MM.1S (cell line): ENCODE measurements at regions not wholly inside any gene's neighbourhood (a gene's known extent, or its start where the extent isn't known, plus 50 kb on each side); places are given as distances from the start of the nearest gene placed in this dataset.

Experiments used
- DNase-seq: peaks from one replicate; pipeline ENCODE4 v3.0.0-alpha.2; 2015
- H2AFZ ChIP-seq: fragments of 300-600 bp; sonication (generic); 2 replicates; pipeline ENCODE4 v1.6.0; 2016; ENCODE audit warnings: antibody characterized with exemption, low read length
- H3F3A ChIP-seq: fragments of 300-600 bp; sonication (generic); 2 replicates; pipeline ENCODE4 v1.6.1; 2016; ENCODE audit warnings: mild to moderate bottlenecking, antibody characterized with exemption, low read length, moderate library complexity, mixed read lengths; ENCODE audit not compliant: insufficient read depth
- H3K27ac ChIP-seq: fragments of 300-600 bp; sonication (generic); 2 replicates; pipeline ENCODE4 v1.5.1; 2016; ENCODE audit warnings: mild to moderate bottlenecking, low read length
- H3K27me3 ChIP-seq: fragments of 300-600 bp; sonication (generic); replicated peaks from 2 replicates; pipeline ENCODE4 v1.6.0; 2016; ENCODE audit warnings: low read length; ENCODE audit not compliant: insufficient read depth
- H3K36me3 ChIP-seq: fragments of 300-600 bp; sonication (generic); replicated peaks from 2 replicates; pipeline ENCODE4 v1.6.1; 2016; ENCODE audit warnings: mild to moderate bottlenecking, low read length, mixed read lengths; ENCODE audit not compliant: insufficient read depth
- H3K4me1 ChIP-seq: fragments of 300-600 bp; sonication (generic); 2 replicates; pipeline ENCODE4 v1.6.1; 2016; ENCODE audit warnings: low read length, mixed read lengths
- H3K4me2 ChIP-seq: fragments of 300-600 bp; sonication (generic); 2 replicates; pipeline ENCODE4 v1.6.0; 2016; ENCODE audit warnings: low read depth, low read length
- H3K4me3 ChIP-seq: fragments of 300-600 bp; sonication (generic); 2 replicates; pipeline ENCODE4 v1.5.1; 2016; ENCODE audit warnings: low read length, mixed read lengths
- H3K79me2 ChIP-seq: fragments of 300-600 bp; sonication (generic); 2 replicates; pipeline ENCODE4 v1.6.1; 2016; ENCODE audit warnings: mixed run types, low read length, mixed read lengths
- H3K9ac ChIP-seq: fragments of 300-600 bp; sonication (generic); 2 replicates; pipeline ENCODE4 v1.6.1; 2016; ENCODE audit warnings: low read length, mixed read lengths
- H3K9me2 ChIP-seq: fragments of 300-600 bp; sonication (generic); replicated peaks from 2 replicates; pipeline ENCODE4 v1.6.1; 2016; ENCODE audit warnings: mild to moderate bottlenecking, low read length, mixed read lengths; ENCODE audit not compliant: insufficient read depth
- H3K9me3 ChIP-seq: fragments of 300-600 bp; sonication (generic); replicated peaks from 2 replicates; pipeline ENCODE4 v1.6.1; 2016; ENCODE audit warnings: mild to moderate bottlenecking, low read length, mixed read lengths; ENCODE audit not compliant: insufficient read depth
- H4K20me1 ChIP-seq: fragments of 300-600 bp; sonication (generic); 2 replicates; pipeline ENCODE4 v1.6.1; 2016; ENCODE audit warnings: mild to moderate bottlenecking, low read length, moderate library complexity, mixed read lengths; ENCODE audit not compliant: insufficient read depth
- CTCF ChIP-seq: fragments of 300-600 bp; sonication (generic); IDR thresholded peaks from 2 replicates; pipeline ENCODE4 v1.5.1; 2016; ENCODE audit warnings: antibody characterized with exemption, low read length, mixed read lengths
- EZH2 ChIP-seq: fragments of 300-600 bp; sonication (generic); optimal IDR thresholded peaks from 2 replicates; pipeline ENCODE3; 2017; ENCODE audit warnings: low read depth, mild to moderate bottlenecking, antibody characterized with exemption, low read length, mixed read lengths
- EZH2phosphoT487 ChIP-seq: fragments of 300-600 bp; sonication (generic); IDR thresholded peaks from 2 replicates; pipeline ENCODE4 v1.6.1; 2018; ENCODE audit warnings: antibody characterized with exemption, low read length

DNA sequence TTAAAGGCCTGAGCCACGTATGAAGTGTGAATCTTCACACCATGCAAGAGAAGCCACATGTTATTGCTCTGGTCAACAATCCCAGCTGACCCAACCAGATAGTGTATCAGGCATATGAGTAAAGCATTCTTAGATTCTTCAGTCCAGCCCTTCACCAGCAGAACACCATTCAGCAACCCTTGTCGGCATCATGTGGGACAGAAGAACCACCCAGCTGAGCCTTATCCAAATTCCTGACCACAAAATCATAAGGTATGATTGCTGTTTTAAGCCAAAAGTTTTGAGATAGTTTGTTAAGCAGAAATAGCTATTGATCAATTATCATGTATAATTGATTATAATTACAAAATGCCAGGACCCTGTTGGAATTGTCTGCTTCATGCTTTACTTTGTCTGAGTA, 664.9 kb downstream of the VRK1 start:
- H3K9ac ChIP-seq, result no peak overlapping the region
- no peak overlapping the region for H3K27ac ChIP-seq
- H2AFZ ChIP-seq, result no peak overlapping the region
- no peak overlapping the region for H3K4me2 ChIP-seq
- no peak overlapping the region for H3K4me3 ChIP-seq
- no peaks in the 10 kb centered on the region for H3F3A ChIP-seq
- H4K20me1 ChIP-seq, result no peaks in the 10 kb centered on the region
- H3K9me2 ChIP-seq, result no peaks in the 10 kb centered on the region
- H3K27me3 ChIP-seq, result no peaks in the 10 kb centered on the region
- no peaks in the 10 kb centered on the region for H3K79me2 ChIP-seq
- H3K9me3 ChIP-seq, result no peaks in the 10 kb centered on the region
- H3K4me1 ChIP-seq, result no peaks in the 10 kb centered on the region
- TF ChIP-seq EZH2 (no peak), EZH2phosphoT487 (no peak), CTCF (no peak)
- no peaks in the 10 kb centered on the region for H3K36me3 ChIP-seq
- no peak for DNase-seq

GRCh38 chr14:97468220-97468619, 671.0 kb downstream of the VRK1 start:
- Histone ChIP-seq H4K20me1 (no peaks in the 10 kb centered on the region), H3K79me2 (no peaks in the 10 kb centered on the region), H3K9ac (no peak overlapping the region), H3K9me2 (no peaks in the 10 kb centered on the region), H3K9me3 (no peaks in the 10 kb centered on the region), H3K4me1 (no peaks in the 10 kb centered on the region), H3K36me3 (no peaks in the 10 kb centered on the region), H2AFZ (no peak overlapping the region), H3F3A (no peaks in the 10 kb centered on the region), H3K27me3 (no peaks in the 10 kb centered on the region), H3K4me2 (no peak overlapping the region), H3K27ac (no peak overlapping the region), H3K4me3 (no peak overlapping the region)
- TF ChIP-seq EZH2 (no peak), CTCF (no peak), EZH2phosphoT487 (no peak)
- no peak for DNase-seq

DNA sequence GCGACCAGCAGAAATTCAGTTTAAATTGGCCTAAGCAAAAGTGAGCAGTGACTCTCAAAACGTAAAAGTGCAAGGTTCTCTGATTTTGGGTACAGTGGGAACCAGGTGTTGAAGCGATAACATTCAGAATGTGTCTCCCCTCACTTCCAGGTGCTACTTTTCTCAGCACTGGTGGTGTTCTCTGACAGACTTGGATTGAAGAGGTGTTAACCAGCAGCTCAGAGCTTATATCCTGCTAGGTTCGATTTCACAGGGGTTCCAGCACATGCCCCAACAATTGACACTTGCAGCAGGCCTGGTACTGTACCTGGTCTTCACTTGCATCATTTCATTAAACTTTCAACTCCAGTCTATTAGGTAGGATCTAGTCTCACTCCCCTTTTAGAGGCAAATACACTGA, 680.2 kb downstream of the VRK1 start:
- TF ChIP-seq EZH2 (no peak), EZH2phosphoT487 (no peak), CTCF (no peak)
- Histone ChIP-seq H3K79me2 (no peaks in the 10 kb centered on the region), H2AFZ (no peak overlapping the region), H3K36me3 (no peaks in the 10 kb centered on the region), H3K9me3 (no peaks in the 10 kb centered on the region), H3K27me3 (no peaks in the 10 kb centered on the region), H3K9me2 (no peaks in the 10 kb centered on the region), H4K20me1 (no peaks in the 10 kb centered on the region), H3K4me2 (no peak overlapping the region), H3K9ac (no peak overlapping the region), H3K4me1 (no peaks in the 10 kb centered on the region), H3K4me3 (no peak overlapping the region), H3K27ac (no peak overlapping the region), H3F3A (no peaks in the 10 kb centered on the region)
- DNase-seq, result no peak
